Loucy (cell line): ENCODE measurements at regions not wholly inside any gene's neighbourhood (a gene's known extent, or its start where the extent isn't known, plus 50 kb on each side); places are given as distances from the start of the nearest gene placed in this dataset.
"Not testable (repeated sequence)": the region's sequence is repeated elsewhere in the genome, so short reads cannot be mapped to it uniquely, and the experiment has no call there.

Source experiments
- H2AFZ ChIP-seq: fragments of 200-600 bp; sonication (generic); 2 replicates; pipeline ENCODE4 v1.6.0; 2016; ENCODE audit warnings: antibody characterized with exemption, mild to moderate bottlenecking, low read length, moderate library complexity
- H3F3A ChIP-seq: fragments of 200-600 bp; 2 replicates; pipeline ENCODE4 v1.6.0; 2016; ENCODE audit warnings: antibody characterized with exemption, low read depth, mild to moderate bottlenecking
- H3K27me3 ChIP-seq: fragments of 200-600 bp; sonication (generic); 2 replicates; pipeline ENCODE4 v1.6.1; 2014; ENCODE audit warnings: low read length, mild to moderate bottlenecking; ENCODE audit not compliant: insufficient read depth, poor library complexity, severe bottlenecking
- H3K36me3 ChIP-seq: fragments of 200-600 bp; sonication (generic); 2 replicates; pipeline ENCODE4 v1.6.1; 2016; ENCODE audit warnings: low read length; ENCODE audit not compliant: insufficient read depth
- H3K4me1 ChIP-seq: fragments of 200-600 bp; sonication (generic); 2 replicates; pipeline ENCODE4 v1.5.1; 2014; ENCODE audit warnings: low read length, mild to moderate bottlenecking; ENCODE audit not compliant: insufficient read depth, poor library complexity, severe bottlenecking
- H3K4me2 ChIP-seq: fragments of 200-600 bp; sonication (generic); 2 replicates; pipeline ENCODE4 v1.6.0; 2014; ENCODE audit warnings: antibody characterized with exemption, low read length, low read depth, mild to moderate bottlenecking; ENCODE audit not compliant: poor library complexity, severe bottlenecking
- H3K4me3 ChIP-seq: fragments of 200-600 bp; sonication (generic); 2 replicates; pipeline ENCODE4 v1.5.1; 2014; ENCODE audit warnings: low read length, mild to moderate bottlenecking, mixed read lengths; ENCODE audit not compliant: poor library complexity, severe bottlenecking
- H3K79me2 ChIP-seq: fragments of 200-600 bp; sonication (generic); 2 replicates; pipeline ENCODE4 v1.6.1; 2014; ENCODE audit warnings: low read length; ENCODE audit not compliant: insufficient read depth
- H3K9ac ChIP-seq: fragments of 200-600 bp; sonication (generic); 2 replicates; pipeline ENCODE4 v1.6.0; 2014; ENCODE audit warnings: mild to moderate bottlenecking, low read depth, low read length, moderate library complexity; ENCODE audit not compliant: poor library complexity, severe bottlenecking
- H3K9me2 ChIP-seq: fragments of 200-600 bp; sonication (generic); replicated peaks from 2 replicates; pipeline ENCODE4 v1.6.1; 2016; ENCODE audit warnings: low read depth, low read length, mixed read lengths
- H3K9me3 ChIP-seq: fragments of 200-600 bp; sonication (generic); 2 replicates; pipeline ENCODE4 v1.6.1; 2014; ENCODE audit warnings: mild to moderate bottlenecking, antibody characterized with exemption, low read length, low read depth; ENCODE audit not compliant: insufficient read depth
- H4K20me1 ChIP-seq: fragments of 200-600 bp; sonication (generic); 2 replicates; pipeline ENCODE4 v1.6.0; 2014; ENCODE audit warnings: antibody characterized with exemption, low read length, mild to moderate bottlenecking; ENCODE audit not compliant: insufficient read depth, poor library complexity, severe bottlenecking
- EZH2phosphoT487 ChIP-seq: fragments of 200-600 bp; IDR thresholded peaks from 2 replicates; pipeline ENCODE4 v1.6.1; 2018; ENCODE audit warnings: antibody characterized with exemption, mild to moderate bottlenecking, moderate library complexity, borderline replicate concordance
- TF ChIP-seq, protein P1 (sequence below): fragments of 200-600 bp; sonication (generic); conservative IDR thresholded peaks from 2 replicates; pipeline ENCODE4 v1.5.1; 2014; ENCODE audit warnings: mild to moderate bottlenecking, antibody characterized with exemption, low read length

- Histone ChIP-seq H3K4me3 (no peak overlapping the region), H3K36me3 (no peaks in the 10 kb centered on the region), H3K4me2 (no peak overlapping the region), H3K9me3 (no peaks in the 10 kb centered on the region), H3K9me2 (no peaks in the 10 kb centered on the region), H3K79me2 (no peaks in the 10 kb centered on the region), H3K9ac (no peak overlapping the region), H2AFZ (no peak overlapping the region), H4K20me1 (no peaks in the 10 kb centered on the region), H3K27me3 (no peaks in the 10 kb centered on the region), H3F3A (no peaks in the 10 kb centered on the region), H3K4me1 (no peaks in the 10 kb centered on the region)
- no peak for TF ChIP-seq EZH2phosphoT487
- TF ChIP-seq, protein P1, sequence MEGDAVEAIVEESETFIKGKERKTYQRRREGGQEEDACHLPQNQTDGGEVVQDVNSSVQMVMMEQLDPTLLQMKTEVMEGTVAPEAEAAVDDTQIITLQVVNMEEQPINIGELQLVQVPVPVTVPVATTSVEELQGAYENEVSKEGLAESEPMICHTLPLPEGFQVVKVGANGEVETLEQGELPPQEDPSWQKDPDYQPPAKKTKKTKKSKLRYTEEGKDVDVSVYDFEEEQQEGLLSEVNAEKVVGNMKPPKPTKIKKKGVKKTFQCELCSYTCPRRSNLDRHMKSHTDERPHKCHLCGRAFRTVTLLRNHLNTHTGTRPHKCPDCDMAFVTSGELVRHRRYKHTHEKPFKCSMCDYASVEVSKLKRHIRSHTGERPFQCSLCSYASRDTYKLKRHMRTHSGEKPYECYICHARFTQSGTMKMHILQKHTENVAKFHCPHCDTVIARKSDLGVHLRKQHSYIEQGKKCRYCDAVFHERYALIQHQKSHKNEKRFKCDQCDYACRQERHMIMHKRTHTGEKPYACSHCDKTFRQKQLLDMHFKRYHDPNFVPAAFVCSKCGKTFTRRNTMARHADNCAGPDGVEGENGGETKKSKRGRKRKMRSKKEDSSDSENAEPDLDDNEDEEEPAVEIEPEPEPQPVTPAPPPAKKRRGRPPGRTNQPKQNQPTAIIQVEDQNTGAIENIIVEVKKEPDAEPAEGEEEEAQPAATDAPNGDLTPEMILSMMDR = no peak
Measured at GRCh38 chr6:90676516-90677300, 89.8 kb upstream of the MAP3K7 start.

DNA sequence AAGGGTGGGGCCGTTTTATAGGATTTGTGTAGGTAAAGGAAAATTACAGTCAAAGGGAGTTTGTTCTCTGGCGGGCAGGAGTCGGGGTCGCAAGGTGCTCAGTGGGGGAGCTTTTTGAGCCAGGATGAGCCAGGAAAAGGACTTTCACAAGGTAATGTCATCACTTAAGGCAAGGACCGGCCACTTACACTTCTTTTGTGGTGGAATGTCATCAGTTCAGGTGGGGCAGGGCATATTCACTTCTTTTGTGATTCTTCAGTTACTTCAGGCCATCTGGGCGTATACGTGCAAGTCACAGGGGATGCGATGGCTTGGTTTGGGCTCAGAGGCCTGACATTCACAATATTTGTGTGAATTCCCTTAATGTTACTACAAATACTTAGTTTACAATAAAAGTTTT, 88.2 kb upstream of the MAP3K7 start:
- not testable (repeated sequence) for H3K36me3 ChIP-seq, H3K4me3 ChIP-seq, H3K79me2 ChIP-seq, H3K4me1 ChIP-seq, H3K9me3 ChIP-seq, H3K9ac ChIP-seq, H2AFZ ChIP-seq, H3K27me3 ChIP-seq, H3K4me2 ChIP-seq, H4K20me1 ChIP-seq, H3F3A ChIP-seq, H3K9me2 ChIP-seq

DNA sequence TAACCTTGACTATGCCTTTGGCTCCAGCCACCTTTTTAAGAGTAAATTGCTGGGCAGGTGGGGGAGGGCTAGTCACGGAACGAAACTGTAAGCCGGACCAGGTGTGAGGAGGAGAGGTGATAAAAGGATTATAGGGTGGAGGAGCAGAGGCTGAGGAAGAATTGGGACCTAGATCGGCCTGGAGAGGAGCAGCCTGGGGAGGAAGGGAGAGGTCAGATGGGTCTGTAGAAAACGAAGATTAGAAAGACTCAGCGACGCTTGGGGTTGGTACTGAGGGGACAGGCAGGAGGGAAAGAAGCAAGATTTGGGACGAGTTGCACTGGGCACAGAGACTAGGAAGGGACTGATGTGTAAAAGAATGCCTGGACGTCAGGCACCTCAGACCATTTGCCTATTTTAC, 87.2 kb upstream of the MAP3K7 start:
- not testable (repeated sequence) for H3K4me3 ChIP-seq, H3K4me1 ChIP-seq, H3F3A ChIP-seq, H3K79me2 ChIP-seq, H3K9me3 ChIP-seq, H4K20me1 ChIP-seq, H3K4me2 ChIP-seq, H3K27me3 ChIP-seq, H3K9me2 ChIP-seq, H2AFZ ChIP-seq, H3K9ac ChIP-seq, H3K36me3 ChIP-seq

- Histone ChIP-seq H3K9me3 (no peaks in the 10 kb centered on the region), H3K27me3 (no peaks in the 10 kb centered on the region), H4K20me1 (no peaks in the 10 kb centered on the region), H2AFZ (no peak overlapping the region), H3K9ac (no peak overlapping the region), H3K36me3 (no peaks in the 10 kb centered on the region), H3K4me3 (no peak overlapping the region), H3K9me2 (no peaks in the 10 kb centered on the region), H3K79me2 (no peaks in the 10 kb centered on the region), H3K4me1 (no peaks in the 10 kb centered on the region), H3F3A (no peaks in the 10 kb centered on the region), H3K4me2 (no peak overlapping the region)
- no peak for TF ChIP-seq EZH2phosphoT487
- TF ChIP-seq, protein P1 = no peak
Measured at GRCh38 chr6:90669846-90670245, 83.0 kb upstream of the MAP3K7 start.
